DOHH2 (cell line): ENCODE measurements at regions not wholly inside any gene's neighbourhood (a gene's known extent, or its start where the extent isn't known, plus 50 kb on each side); places are given as distances from the start of the nearest gene placed in this dataset.

Experiments
- EZH2phosphoT487 ChIP-seq: fragments of 200-600 bp; sonication (generic); IDR thresholded peaks from 2 replicates; pipeline ENCODE4 v1.6.1; 2017; ENCODE audit warnings: borderline replicate concordance, mild to moderate bottlenecking, antibody characterized with exemption, low read length, moderate library complexity, mixed read lengths
- TF ChIP-seq, protein P1 (sequence below): fragments of 200-600 bp; sonication (generic); IDR thresholded peaks from one replicate; pipeline ENCODE4 v1.5.1; 2014; ENCODE audit warnings: antibody characterized with exemption, mild to moderate bottlenecking, low read depth, low read length; ENCODE audit not compliant: poor library complexity, severe bottlenecking

DNA sequence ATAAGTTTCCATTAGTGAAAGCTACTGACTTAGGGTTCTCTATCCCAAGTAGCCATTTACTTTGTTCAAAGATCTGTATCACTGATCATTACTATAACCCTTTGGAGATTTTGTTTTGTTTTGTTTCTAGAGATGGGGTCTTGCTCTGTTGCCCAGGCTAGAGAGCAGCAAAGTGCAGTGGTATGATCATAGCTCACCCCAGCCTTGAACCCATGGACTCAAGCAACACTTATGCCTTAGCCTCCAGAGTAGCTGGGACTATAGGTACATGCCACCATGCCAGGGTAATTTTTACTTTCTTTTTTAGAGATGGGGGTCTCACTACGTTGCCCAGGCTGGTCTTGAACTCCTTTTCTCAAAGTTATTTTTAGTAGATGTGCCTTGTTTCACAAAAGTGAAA is 154.7 kb downstream of the KCNJ2 start:
- TF ChIP-seq, protein P1, sequence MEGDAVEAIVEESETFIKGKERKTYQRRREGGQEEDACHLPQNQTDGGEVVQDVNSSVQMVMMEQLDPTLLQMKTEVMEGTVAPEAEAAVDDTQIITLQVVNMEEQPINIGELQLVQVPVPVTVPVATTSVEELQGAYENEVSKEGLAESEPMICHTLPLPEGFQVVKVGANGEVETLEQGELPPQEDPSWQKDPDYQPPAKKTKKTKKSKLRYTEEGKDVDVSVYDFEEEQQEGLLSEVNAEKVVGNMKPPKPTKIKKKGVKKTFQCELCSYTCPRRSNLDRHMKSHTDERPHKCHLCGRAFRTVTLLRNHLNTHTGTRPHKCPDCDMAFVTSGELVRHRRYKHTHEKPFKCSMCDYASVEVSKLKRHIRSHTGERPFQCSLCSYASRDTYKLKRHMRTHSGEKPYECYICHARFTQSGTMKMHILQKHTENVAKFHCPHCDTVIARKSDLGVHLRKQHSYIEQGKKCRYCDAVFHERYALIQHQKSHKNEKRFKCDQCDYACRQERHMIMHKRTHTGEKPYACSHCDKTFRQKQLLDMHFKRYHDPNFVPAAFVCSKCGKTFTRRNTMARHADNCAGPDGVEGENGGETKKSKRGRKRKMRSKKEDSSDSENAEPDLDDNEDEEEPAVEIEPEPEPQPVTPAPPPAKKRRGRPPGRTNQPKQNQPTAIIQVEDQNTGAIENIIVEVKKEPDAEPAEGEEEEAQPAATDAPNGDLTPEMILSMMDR: no peak
- no peak for TF ChIP-seq EZH2phosphoT487
